IPS DF 4.7 (cell line): ENCODE measurements at regions not wholly inside any gene's neighbourhood (a gene's known extent, or its start where the extent isn't known, plus 50 kb on each side); places are given as distances from the start of the nearest gene placed in this dataset.
"Not testable (repeated sequence)": the region's sequence is repeated elsewhere in the genome, so short reads cannot be mapped to it uniquely, and the experiment has no call there.

ENCODE experiments used
- DNase-seq: peaks from one replicate; pipeline ENCODE4 v3.0.0-alpha.2; 2013; ENCODE audit warnings: low spot score; ENCODE audit errors: extremely low read depth

DNA sequence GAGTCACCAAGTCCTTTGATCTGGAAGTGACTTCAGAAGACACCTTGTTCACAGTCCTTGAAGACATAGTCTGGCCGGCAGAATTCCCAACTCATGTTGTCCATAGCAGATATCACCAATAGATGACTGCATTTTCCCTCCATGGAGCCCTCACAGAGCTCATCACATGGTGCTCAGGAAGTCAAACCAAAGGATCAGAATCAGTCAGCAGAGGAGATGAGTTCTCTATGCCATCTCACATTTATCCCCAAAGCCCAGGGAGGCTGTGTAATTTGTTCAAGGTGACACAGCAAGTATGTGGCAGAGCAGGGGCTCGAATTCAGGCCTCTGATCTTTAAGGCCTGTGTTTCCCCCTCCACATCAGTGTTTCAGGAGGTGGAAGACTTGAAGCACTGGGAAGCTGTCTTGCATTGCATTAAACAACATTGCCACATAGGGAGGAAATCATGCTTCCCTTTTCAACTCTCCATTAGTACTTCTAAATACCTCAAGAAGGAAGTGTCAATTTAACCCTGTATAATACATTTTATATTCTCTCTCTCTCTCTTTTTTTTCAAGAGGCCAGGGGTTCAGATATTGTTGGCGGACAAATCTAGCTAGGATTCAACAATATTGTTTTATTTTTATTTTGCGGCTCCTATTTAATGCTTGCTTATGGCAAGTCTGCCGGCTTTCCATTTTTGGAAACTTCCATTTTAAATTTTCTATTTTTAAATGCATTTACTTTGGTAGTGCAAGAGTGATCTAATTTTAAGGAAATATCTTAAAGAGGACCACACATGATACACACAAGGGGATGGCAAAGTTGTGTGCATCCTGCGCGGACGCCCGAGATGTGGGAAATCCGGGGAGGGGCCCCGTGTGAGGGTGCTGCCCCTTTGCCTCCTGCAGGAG, 61.9 kb downstream of the NPIPB5 start:
- not testable (repeated sequence) for DNase-seq

DNA sequence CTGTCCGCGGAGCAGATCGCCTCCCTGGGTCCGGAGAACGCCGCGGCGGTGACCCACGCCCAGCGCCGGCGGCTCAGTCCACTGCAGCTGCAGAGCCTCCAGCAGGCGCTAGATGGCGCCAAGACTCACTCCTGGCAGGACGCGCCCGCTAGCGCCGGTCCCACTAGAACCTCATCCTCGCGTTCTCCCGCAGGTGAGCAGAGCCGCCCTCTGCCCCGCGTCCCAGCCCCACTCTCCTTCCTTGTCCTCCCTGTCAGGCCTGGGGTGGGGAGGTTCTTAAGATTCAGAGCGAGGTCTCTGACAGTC, 62.5 kb downstream of the NPIPB5 start:
- not testable (repeated sequence) for DNase-seq

DNA sequence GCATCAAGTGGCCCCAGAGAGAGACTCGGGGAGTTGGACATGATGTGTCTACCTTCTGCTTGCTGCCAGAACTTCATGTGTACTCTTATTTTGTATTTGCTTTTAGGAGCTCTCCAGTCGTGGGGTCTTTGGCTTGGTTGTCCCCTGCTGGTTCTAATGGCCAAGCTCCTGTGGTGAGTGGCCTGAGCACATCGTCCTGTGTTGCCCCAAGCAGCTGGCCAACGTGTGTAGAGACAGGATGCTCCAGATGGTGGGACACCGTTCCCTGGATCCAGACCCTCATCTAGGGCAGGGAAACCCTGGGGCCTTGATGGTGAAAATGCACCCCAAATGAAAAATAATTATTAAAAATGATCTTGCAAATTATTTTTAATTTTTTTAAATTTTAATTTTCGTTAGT, 65.8 kb downstream of the NPIPB5 start:
- DNase-seq, result not testable (repeated sequence)

DNA sequence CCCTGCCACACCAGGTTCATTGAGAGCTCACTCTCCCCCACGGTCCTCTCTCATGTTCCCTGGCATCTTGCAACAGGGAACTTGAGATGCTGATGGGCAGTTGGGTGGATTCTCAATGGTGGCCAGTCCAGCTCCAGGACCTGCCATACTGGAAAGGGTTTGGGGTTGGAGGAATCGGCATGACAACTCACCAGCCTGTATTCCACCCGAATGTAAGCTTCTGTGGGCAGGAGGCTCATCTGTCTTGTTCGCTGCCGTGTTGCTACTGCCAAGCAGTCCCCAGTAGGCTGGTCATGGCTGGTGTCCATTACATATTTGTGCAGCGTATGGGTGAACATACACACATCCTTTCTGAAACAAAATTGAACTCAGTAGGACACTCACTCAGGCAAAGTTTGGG, 72.5 kb downstream of the NPIPB5 start:
- DNase-seq, result not testable (repeated sequence)

DNA sequence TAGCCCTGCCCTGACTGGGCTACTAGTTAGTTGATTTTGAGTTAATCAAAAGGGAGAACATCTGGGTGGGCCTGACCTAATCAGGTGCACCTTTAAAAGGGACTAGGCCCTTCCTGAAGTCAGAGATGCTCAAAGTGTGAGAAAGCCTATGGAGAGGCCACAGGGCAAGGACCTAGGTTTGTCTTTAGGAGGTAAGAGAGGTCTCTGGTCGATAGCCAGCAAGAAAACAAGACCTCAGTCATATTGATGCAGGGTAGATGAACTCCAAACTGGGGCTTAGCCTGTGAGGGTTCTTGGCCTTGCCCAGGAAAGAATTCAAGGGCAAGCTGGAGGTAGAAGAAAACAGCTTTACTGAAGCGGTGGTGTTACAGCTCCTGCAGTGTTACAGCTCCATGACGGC, 73.8 kb downstream of the NPIPB5 start:
- DNase-seq, result not testable (repeated sequence)

DNA sequence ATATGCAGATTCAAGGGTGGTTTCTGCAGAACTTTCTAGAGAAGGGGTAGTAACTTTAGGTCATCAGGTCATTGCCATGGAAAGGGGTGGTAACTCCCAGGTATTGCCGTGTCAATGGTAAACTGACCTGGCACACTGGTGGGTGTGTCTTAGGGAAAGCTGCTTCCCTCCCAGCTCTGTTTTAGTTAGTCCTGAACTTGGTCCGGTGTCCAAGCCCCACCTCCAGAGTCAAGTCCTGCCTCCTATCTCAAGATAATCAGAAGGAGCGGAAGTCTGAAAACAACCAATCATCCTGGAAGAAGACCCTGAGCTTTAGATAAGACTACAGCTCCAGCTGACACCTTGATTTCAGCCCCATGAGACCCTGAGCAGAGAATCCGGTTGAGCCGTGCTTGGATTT, 74.2 kb downstream of the NPIPB5 start:
- DNase-seq, result not testable (repeated sequence)

DNA sequence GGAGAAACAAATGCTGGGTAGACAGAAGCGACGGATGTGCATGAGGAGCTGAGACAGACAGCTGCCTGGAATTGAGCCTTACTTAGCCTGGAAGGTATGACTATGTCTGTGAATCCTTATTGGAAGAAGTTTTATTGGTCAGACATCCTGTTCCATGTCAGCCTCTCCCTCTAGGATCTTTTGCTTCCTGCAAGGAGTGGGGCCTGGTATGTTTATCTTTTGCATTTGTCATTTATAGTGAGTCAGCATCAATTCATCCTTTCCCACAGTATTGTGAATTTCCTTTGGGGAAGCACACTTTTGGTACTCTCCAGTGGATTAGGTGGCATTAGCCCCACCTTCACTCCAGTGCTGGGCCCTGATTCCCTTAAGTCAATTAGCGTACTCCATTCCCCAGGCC, 74.7 kb downstream of the NPIPB5 start:
- not testable (repeated sequence) for DNase-seq

DNA sequence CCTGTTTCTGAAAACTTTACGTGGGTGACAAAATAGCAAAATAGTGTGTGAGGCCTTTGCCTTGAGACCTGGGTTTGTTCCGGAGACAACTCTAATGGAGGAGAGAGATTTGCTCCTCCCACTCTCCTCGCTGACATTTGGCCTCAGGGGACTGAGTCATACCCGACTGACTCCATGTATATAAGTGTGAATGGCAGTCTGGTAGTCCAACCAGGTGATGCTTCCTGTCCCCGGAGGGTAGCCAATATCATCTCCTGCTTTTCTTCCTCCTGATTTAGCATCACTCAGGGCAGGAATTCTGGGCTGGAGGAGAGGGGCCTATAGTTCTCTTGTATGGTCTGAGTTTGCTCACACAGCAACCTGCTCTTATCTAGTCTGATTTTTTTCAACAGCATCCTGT, 76.0 kb downstream of the NPIPB5 start:
- DNase-seq, result not testable (repeated sequence)

DNA sequence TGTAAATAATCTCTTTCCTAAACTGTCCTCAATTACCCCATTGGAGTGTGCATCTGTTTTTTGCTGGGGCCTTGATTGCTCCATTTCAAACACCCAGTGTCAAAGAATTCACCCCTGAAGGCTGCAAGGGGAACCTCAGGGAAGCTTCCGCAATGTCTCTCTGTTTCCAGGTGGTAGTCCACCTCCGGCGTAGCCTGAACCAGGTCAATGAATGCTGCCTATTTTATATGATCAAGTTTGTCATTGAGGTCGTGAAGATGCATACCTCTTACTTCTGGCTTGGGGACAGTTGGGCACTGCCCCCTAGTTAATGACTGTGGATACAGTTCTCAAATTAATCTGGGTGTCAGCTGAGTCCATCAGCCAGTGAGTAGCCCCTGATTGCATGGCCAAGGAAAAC, 79.1 kb downstream of the NPIPB5 start:
- not testable (repeated sequence) for DNase-seq

DNA sequence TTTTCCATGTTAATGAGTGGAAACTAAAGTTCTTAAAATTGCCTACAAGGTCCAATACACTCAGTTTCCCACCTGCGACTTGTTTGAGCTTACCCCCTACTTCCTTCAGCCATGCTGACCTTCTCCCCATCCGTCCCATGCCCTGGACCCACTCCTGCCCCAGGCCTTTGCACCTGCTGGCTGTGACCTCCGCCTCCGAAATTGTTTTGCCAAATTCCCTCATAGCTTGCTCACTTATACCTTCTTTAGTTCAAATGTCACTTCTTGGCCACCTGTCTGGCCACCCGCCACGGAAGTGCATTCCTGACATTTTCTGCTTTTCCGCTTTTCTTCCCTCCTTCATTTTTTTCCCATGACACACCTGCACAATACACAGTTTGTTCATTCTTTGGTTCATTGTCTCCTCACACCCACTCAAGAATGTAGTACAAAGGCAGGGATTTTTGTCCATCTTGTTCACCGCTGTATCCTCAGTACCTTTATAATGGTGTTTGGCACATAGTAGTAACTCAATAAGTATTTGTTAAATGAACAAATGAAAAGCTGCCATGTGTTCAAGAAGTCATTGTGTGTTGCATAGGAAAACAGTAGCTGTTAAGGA, 85.9 kb downstream of the NPIPB5 start:
- DNase-seq, result not testable (repeated sequence)

DNA sequence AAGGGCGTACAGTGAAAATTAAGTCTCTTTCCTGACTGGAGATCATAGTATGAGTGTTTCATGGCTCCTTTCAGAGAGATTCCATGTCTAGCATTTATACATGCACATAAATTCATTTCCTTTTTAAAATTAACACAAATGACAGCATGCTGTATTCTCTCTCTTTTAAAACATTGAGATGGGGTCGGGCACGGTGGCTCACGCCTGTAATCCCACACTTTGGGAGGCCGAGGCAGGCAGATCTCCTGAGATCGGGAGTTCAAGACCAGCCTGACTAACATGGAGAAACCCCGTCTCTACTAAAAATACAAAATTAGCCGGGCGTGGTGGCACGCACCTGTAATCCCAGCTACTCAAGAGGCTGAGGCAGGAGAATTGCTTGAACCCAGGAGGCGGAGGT, 93.1 kb downstream of the NPIPB5 start:
- not testable (repeated sequence) for DNase-seq

DNA sequence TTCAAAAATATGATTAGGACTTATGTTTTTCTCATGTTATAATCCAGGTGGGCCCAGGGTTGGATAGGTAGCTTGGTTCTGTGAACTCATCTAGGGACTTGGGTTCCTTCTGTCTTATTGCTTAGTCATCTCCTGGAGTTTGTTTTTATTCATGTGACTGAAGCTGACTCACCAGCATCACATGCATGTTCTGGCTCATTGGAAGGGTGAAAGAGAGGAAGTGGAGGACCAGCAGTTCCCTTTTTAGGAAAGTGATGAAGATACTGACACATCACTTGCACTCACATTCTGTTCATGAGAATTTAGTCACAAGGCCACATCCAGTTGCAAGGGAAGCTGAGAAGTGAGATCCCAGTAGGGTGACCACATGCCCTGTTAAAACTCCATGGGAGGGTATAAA, 95.9 kb downstream of the NPIPB5 start:
- not testable (repeated sequence) for DNase-seq

DNA sequence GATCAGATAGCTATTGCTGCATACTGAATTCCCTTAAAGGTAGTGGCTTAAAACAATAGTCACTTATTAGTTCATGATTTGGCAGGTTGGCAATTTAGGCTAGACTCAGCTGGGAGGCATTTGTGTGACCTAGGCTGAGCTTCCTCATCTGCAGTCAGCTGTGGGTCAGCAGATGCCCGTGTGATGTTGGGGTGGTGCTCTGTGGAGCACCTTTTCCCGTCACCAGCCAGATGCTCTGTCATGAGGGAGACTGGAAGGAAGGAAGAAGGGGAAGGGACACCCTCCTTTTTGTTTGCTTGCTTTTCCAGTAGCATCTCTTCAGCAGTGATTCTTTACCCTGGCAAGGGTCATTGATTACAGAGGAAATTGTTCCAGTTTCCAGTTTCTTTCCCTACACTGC, 99.1 kb downstream of the NPIPB5 start:
- not testable (repeated sequence) for DNase-seq

DNA sequence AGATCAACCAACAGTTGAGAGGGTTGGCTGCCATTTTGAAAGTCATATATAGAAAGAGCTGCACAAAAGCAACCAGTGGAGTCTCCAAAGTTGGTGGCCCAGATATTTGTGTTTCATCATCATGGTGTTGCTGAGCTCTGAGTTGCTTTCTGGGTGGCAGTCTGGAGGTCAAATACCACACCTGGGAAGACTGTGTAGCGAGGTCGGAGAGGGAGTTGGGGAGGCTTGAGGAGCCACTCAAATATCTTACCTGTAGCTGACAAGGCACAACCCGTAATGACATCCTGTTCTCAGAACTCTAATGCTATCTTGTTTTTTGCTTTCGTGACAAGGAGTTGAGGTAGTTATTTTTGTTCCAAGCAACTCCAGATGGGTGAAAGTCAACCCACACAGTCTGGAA, 100.4 kb downstream of the NPIPB5 start:
- not testable (repeated sequence) for DNase-seq

DNA sequence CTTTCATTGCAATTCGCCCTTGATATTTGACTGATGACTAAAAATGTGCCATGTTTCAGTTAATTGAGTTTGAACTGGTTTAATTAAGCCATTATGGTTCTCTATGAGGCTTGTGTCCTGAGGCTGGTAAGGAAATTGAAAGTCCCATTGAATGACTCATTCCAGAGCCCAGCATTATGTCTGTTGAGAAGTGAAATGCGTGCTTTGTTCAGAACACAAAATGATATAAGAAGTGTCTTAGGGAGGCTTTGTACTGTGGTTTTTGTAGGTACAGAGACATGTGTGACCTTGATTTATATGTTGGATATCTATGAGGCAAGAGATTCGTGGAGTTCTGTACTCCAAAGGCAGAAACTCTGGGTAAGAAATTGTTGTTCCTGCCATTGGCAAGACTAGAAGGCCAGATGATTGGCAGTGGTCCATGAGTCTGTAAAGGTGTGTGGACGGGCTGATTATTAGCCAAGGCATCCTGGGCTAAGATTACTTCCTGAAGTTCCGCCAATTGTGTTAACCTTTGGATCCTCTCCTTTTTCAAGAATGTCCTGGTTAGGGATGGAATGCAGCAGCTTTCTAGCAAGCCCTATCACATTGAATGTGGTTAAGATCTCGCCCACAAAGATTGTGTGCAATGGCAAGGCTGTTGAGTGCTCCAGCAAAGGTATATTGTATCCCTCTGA, 103.7 kb downstream of the NPIPB5 start:
- DNase-seq, result no peak

DNA sequence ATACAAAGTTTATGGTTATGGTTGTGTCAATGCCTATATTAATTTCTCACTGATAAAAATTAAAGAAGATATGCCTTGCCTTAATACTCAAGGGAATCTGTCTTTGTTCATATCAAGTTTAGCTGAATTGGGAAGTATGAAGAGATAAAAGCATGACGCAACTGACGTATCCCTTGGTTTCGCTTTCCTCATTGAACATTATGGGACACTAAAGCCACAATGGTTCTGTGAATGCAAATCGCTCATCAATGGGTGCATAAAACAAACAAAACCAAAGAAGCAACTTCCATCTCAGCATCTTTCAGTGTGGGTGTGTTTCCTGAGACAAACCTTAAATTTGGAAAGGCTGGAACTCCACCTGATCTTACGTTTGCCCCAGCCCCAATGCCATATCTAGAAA, 108.2 kb downstream of the NPIPB5 start:
- no peak for DNase-seq

DNA sequence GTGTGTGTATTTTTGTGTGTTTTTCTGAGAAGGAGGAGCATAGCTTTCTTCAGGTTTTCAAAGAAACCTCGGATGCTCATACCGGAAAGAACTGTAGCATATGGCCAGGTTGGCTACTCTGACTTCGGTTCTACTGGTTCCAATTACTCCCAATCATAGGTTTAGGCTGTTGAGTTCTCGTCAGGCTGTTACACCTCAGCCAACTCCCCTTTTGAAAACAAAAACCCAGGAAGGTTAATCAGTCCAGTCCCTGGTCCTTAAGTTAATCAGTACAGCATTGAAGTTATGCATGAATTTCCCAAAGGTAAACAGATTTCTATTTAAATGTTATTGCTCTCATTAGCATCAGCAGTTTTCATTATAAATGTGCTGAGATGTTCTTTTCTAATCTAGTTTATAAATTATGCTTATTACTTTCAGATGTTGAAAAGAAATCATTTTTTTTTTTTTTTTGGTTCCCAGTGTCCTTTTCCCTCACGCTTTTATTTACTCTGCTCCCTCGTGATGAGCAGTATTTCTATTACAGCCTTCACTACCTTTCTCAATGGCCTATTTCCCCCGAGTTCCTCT, 111.0 kb downstream of the NPIPB5 start:
- no peak for DNase-seq

DNA sequence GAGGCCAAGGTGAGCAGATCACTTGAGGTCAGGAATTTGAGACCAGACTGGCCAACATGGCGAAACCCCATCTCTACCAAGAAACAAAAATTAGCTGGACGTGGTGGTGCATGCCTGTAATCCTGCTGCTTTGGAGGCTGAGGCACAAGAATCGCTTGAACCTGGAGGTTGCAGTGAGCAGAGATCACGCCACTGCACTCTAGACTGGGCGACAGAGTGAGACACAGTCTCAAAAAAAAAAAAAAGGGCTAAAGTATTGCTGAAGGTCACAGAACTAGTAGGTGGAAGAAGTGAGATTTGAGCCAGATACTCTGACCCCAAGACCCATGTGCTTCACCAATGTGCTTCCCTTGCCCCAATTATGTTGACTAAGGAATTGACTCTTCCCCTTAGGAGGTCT, 112.0 kb downstream of the NPIPB5 start:
- no peak for DNase-seq

DNA sequence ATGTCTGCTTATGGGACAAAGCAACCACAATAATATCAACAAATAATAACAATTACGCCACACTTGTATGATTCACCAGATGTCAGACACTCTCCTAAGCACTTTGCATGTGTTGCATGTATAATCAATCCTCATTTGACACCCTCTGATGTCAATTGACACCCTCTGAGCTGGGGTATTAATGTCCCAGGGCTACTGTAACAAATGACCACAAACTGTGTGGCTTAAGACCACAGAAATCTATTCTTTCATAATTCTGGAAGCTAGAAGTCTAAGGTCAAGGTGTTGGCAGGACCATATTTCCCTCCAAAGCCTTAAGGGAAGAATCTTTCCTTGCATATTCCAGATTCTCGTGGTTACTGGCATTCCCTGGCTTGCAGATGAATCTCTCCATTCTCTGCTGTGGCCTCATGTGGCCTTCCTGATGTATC, 112.7 kb downstream of the NPIPB5 start:
- DNase-seq, result no peak

DNA sequence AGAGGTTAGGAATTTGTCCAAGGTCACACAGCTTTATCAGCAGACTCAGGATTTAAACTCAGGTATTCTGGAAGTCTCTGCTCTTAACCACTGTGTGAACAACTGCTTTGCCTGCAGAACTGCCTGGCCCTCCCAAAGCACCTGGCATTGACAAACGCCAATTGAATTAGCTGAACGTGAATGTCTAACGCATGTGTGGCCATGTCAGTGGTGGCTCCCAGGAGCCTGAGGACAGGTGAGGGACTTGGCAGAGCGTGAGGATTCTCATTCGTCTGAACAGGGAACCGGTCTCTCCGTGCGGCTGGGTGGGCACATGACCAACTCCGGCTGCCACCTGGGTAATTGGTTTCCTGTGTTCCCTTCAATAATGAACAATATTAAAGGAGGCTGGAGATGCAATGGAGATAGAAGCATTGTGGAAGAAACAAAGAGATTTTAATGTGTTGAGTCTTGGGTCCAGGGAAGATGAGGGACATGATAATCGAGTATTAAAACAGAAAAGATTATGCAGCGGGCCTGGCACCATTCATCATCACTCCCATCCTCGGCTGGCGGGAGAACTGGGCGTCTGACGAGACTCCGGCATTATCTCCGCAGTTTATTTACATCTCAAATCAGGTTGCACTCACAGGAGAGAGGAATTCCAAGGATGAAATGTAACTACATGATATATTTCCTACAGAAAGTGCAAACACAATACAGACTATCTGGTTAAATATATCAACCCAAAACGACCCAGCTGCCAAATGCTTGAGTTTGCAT, 113.5 kb downstream of the NPIPB5 start:
- DNase-seq, result no peak

DNA sequence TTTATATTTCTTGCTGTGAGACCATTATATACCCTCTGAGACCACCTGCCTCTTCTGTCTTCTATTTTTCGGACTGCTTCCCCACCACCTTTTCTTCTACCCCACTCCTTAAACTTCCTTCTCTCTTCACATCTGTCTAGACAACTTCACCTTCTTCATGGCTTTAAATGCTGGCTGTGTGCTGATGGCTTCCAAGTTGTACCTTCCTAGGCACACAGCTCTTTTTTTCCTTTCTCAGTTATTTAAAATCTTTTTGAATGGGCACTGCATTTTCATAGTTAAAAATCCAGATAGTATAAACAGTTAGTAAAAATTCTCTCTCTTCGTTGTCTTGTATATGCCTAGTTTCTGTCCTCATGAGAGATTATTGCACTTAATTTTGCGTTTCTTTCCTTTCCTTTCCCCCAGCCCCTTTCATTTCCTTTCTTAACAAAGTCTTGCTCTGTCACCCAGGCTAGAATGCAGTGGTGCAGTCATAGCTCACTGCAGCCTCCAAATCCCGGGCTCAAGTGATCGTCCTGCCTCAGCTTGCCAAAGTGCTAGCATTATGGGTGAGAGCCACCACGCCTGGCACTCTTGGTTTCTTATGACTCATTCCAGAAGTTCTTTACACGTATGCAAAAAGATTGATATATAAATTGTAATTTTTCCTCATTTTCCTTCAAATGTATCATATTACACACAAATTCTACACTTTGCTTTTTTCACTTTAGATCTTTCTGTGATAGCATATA, 114.3 kb downstream of the NPIPB5 start:
- DNase-seq, result no peak
